ENCODE measurements at regions not wholly inside any gene's neighbourhood (a gene's known extent, or its start where the extent isn't known, plus 50 kb on each side); places are given as distances from the start of the nearest gene placed in this dataset.

DNA sequence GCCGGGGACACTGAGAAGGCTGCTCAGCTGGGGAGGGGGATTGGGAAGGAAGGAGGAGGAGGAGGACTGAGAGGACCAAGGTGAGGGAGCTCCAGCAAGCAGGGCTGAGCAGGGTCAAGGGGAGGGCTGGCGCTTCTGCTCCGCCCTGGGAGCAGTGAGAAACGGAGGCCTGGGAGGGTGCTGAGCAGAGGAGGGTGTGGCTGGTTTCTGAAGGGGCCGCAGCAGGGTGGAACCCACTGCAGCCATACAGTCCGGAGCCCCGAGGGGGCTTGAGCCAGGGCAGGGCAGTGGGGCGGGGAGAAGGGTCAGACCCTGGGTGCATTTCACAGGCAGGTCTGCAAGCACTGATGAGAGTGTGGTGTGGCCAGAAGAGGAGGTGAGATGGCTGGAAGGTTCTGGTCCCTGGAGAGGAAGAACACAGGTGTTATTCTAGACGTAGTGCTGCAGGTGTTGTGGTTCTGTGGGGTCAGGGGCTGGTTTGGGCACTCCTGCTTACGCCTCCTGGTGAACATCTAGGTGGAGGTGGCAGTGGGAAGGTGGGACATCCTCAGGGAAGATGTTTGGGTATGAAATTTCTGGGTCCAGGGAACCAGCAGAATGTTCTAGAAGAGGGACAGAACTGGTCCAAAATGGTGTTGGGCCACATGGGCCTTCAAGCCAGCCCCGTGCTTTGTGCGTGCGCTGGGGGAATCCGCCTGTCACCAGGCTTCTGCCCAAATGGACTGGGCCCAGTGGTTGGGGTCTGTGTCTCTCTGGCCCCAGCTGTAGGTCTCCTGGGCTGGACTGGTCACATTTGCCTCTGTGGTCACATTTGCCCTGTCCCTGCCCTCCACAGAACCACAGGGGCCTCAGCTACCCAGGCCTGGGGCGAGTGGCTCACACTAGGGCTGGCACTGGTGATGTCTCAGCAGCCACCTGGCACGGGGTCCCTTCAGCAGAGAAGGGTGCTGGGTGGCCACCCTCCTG is 714.7 kb downstream of the BRD1 start:
- DNase-seq (ENCODE audit: low spot score), result no peak

DNA sequence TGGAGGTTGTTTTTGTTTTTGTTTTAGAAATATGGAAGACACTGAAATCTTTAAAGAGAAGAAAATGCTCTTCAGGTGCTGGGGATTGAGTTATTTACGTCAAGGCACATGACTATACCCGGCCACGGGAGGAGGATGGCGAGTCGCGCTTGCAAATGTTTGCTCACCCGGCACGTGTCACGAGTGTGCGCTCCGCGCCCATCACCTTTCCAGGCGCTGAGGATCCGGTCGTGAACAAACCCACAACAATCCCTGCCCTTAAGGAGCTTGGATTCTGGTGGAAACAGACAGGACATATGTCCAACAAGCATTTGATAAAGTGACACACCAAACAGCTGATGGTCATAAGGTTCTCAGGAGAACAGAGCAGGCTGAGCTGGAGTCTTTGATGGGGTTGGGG is 715.5 kb downstream of the BRD1 start:
- no peak for DNase-seq (ENCODE audit: low spot score)

DNA sequence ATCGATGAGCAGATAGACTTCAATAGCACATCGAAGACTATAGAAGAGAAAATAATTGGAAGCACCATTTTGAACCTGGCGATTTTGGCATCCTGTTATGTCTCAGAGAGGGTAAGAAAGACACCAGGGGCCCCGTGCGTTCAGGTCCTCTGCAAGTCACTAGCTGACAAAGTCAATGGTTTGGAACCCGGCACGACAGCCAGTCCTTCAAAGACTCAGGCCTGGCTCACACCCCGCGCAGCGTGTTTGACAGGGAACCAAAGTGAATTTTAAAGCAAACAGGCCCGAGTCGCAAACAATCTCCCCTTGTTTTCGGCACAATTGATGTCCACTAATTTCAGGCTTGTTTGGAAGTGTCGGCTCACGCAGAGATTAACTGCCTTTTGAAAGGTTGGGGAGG is 716.6 kb downstream of the BRD1 start:
- DNase-seq (ENCODE audit: low spot score), result no peak

DNA sequence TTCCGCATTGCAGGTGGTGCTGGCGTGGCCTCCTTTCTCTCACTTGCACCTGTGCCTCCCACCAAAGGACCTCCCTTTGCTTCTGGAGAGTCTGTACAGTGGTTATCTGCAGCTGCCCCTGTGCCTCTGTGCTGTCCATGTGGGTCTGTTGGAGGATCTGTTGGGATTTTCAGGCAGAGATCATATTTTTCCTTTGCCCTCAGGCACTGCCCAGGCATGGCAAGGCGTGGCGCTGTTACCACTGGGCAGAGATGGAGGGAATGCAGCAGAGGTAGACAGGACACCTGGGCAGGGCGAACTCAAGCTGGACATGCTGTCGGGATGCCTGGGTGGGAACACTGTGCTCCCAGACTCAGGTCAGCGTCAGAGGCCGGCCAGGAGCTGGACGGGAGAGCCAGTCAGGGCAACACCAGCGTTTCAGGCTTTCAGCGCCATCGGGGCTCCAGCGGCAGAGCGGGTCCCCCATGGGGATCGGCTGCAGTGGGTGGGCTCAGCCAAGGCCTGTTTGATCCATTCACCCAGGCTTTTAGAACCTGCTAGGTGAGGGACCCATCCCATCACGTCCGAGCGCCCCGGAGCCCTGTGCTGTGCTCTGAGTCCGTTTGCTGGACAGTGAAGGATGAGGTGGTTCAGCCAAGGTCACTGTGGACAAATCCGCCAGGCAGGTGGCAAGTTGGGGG is 718.9 kb downstream of the BRD1 start:
- DNase-seq (ENCODE audit: low spot score), result no peak

DNA sequence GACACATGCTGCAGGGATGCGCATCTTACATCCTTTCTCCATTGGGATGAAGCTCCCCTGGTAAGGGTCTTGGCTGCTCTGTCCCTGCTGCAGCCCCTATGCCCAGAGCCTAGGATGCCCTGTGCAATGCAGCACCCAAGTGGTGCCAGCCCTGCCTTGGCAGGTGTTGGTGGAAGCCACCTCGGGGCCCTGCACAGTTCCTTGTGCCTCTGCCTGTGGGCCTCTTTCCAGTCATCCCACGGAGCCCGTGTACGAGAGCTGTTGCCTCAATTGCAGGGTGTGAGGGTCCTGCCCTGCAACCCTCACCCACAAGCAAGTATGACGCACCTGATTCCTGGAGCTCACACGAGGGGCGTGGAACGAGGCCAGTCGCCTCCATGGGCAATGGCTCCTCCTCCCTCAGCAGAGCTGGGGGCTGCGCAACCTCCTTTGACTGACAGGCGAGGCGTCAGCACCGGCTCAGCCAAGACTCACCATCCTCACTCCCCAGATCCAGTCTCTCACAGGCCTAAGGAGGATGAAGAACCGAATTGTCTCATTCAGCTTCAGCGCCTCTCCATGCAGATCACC is 719.6 kb downstream of the BRD1 start:
- no peak for DNase-seq (ENCODE audit: low spot score)

DNA sequence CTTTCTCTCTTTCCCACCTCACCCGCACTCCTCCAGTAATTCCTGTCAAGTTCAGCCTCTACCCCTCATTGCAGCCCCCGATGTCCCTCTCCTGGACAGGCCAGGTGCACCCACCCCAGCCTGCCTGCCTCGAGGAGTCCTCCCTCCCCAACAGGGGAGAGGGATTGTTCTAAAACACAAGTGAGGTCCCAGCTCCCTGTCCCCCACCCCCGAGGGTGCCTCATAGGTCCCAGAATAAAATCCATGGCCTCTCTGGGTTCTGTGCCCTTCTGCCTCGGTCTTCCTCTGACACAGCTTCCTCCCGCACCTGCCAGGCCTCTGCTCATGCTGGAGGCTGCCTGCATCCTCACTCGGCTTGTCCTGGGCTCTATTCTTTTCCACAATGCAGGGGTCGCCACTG is 720.1 kb downstream of the BRD1 start:
- no peak for DNase-seq (ENCODE audit: low spot score)

DNA sequence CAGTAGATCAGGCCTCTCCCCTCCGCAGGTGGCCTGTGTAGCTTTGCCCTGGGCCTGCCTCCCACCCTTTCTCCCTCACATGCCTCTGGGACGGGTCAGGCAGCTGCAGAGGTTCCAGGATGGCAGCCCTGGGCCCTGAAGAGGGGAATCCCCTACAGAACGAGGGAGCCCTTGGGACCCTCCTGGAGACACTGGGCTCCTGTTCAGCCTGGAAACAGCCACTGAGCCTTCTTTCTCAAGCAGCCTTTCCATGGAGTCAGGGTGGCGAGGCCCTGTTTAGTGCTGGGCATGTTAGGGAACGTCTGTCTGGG is 720.9 kb downstream of the BRD1 start:
- DNase-seq (ENCODE audit: low spot score), result no peak

DNA sequence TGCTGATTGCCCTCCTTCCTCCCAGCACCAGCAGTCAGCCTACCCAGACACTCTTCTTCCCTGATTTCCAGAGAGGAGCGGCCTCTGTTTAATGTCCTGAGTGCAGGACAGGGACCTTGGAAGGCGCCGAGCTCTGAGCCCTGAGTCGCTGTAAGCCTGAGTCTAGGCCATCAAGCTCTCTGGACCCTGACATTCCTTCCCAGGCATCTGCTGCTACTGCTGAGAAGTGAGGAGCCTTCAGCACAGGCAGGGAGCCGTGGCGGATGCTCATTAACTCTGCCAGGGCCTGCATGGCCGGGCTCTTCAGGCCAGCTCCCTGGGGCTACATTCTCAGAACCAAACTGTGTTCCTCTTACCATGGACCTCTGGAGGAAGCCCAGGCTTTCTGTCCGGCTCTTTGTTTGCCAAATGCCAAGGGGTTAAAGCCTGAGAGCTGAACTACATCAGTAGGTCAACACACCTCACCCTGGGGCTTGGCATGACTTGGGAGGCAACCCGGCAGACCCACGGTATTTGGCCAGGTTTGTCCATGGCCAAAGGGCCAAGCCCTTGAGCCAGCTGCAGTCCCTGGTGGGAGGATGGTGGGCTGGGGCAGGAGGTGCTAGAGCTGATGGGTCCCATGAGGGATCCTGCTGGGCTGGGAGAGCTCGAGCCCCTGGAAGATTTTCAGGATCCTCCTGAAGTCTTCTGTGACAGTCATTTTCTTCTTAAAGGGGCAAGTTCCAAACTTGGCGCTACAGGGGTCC is 721.4 kb downstream of the BRD1 start:
- no peak for DNase-seq (ENCODE audit: low spot score)

DNA sequence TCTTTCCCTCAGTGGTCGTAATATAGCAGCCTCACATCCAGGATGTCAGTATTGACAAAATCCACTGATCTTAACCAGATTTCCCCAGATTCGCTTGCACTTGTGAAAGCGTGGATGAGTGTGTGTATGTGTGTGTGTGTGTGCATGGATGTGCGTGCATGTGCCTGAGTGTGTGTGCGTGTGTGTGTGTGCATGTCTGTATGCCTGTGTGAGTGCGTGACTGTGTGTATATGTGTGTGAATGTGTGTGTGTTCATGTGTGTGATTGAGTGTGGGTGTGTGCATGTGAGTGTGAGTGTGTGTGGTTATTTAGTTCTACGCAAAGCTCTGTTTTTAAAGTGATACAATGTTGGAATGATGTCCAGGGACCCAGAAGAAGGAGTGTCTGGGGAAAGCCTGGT is 723.2 kb downstream of the BRD1 start:
- DNase-seq (ENCODE audit: low spot score), result no peak

DNA sequence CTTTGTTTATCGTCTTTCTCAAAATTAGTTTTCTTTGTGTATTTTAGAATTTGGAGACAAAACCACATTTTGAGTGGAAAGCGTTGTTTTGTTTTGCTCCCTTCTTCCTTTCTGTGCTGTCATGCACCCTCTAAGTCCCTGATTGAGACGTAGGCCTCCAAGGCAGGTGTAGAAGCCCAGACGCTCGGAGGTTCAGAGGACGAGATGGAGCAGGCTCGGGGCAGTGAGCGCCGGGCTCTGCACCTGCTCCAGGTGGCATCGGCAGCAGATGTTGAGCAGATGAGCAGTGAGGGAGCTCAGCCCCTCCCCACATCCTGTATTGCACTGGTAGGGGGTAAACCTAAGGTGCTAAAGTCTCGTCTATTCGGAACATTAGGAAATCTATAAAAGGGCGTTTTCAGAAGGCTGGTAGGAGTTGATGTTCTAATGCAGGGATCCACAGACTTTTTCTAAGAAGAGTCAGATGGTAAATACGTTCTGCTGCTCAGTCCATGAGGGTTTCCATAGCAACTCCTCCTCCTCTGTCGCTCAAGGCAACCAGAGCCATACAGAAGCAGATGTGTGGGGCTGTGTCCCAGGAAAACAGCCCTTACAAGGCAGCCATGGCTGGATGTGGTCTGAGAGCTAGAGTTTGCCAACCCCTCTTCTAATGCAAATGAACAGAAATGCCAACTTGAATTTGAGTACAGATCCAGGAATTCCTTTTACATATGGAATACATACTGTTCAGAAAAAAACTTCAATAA is 724.2 kb downstream of the BRD1 start:
- peak; percentile 22 for DNase-seq (ENCODE audit: low spot score)

DNA sequence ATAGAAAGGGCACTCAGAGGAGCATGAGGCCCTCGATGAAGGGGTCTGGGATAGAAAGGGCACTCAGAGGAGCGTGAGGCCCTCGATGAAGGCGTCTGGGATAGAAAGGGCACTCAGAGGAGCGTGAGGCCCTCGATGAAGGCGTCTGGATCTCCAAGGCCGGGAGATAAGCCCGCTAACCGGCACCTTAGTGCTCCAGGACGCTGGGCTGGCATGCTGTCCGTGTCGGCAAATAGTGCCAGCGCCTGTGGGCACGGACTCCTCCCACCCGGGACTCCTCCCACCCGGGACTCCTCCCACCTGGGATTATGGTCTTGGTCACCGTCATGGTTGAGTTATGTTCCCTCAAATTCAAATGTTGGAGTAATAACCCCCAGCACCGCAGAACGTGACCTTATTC is 725.3 kb downstream of the BRD1 start:
- DNase-seq (ENCODE audit: low spot score), result no peak

DNA sequence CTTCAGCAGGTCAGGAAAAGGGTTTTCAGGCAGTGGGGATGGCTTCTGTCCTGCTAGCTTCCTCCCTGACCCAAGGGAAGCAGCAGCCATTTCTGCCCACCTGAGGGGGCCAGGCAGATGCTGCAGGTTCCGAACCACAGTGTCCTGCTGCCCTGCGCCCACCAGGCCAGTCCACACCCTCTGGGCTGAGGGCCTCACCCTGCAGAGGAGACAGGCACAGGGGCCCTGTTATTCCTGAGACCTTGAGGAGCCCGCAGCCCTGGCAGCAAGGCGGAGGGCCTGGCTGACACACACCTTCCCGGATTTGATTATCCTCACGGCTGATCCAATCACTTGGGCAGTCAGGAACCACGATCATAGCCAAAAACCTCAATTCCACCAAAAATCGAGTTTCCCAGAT is 725.8 kb downstream of the BRD1 start:
- DNase-seq (ENCODE audit: low spot score), result no peak

DNA sequence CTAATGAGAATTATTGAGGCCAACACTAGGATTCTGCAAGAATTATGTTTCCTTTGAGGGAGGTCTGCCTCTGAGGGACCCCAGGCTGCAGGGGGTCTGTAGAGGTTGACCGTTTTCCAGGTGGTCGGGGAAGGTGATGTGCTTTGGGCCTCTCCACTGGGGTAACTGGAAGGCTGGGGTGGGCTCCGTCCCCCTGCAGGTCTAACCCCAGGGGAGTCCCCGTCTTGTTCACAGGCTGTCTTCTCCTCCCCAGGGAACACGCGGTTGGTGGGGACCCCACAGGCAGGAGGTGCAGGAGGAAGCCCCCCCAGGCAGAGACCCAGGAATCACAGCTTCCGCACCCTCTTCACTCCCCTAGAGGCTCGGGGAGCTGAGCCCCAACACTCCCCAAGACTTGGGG is 726.4 kb downstream of the BRD1 start:
- no peak for DNase-seq (ENCODE audit: low spot score)

DNA sequence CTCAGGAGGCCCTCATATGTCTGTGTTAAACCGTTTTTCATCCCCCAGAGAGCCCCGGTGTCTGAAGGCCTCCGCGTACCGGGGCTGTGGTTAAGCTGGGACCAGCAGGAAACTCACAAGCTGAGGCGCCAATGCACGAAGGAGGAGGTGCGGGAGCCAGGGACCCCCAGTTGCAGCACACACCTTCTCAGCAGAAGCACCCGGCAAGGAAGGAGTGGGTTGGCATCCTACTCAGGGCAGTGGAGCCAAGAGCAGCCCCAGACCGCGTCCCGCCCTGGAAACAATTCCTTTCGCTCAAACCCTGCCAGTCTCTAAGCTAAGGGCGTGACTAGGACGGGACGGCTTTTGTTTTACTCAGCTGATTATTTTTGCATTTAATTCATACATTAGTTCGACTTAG is 726.9 kb downstream of the BRD1 start:
- no peak for DNase-seq (ENCODE audit: low spot score)

DNA sequence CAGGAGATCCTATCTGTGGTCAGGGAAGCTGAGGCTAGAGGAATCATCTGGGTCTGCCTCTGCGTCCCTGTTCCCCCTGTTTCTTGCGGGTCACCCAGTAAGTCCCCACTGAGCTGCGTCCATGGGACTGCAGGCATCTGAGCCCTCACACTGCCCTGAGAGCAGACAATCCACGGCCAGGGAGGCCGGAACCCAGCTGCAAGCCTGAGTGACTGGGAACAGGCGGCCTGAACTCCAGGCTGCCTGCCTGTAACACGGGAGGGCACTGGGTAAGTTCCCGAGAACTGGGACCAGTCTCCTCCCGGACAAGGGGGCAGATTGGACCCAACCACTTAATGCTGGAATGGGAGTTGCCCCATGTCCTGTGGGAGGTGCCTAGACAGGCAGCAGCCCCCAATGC is 727.4 kb downstream of the BRD1 start:
- no peak for DNase-seq (ENCODE audit: low spot score)

DNA sequence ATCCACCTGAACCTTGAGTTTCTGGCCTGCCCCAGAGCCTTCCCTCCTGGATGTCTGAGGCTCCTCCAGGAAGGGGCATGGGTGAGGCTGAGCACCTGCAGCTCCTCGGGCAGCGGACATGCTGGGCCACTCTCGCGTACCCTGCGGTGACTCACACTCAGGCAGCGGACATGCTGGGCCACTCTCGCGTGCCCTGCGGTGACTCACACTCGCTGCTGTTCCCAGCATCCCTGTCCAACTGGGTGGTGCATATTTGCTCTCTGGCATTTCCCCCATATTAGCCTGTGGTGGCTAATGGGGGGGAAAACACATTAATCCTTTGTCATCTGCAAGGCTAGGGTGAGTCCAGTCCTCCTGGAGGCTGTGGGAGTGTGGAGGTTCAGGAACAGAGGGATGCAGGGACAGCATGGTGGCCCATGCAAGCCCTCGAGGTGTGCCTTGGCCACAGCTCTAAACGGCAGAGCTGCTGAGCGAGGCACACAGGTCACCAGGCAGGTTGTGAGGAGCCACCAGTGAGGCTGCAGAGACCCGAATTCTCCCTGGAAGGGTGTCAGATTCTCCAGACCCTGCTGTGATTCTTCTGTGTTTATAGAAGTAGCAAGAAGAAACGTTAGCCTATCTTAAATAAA is 728.1 kb downstream of the BRD1 start:
- DNase-seq (ENCODE audit: low spot score), result no peak

DNA sequence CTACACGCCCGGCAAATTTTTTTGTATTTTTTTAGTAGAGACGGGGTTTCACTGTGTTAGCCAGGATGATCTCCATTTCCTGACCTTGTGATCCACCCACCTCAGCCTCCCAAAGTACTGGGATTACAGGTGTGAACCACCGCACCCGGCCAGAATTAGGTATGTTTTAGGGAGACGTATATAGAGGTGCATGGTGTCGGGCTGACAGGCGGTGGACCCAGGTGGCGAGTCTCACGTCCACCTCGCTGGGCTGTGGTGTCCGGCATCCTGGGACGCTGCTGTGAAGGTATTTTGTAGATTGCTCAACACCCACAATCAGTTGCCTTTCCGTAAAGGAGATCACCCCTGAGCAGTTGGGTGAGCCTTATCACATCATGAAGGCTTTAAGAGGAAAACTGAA is 728.6 kb downstream of the BRD1 start:
- no peak for DNase-seq (ENCODE audit: low spot score)

DNA sequence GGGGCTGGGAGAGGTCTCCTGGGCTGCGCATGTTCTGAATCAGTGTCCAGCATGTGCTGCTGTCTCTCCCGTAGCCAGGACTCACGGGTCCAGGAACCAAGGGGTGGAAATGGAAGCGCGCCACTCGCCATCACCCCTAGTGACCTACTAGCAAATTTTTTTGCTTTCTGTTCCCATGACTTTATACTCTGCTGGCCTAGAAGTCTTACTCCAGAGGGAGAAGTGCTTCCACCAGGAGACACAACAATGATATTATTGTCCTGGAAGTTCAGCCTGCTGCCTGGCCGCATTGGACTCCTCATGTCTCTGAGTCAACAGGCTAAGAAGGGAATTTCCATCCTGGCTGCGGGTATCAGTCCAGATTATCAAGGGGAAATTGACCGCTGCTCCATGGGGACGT is 729.7 kb downstream of the BRD1 start:
- no peak for DNase-seq (ENCODE audit: low spot score)

DNA sequence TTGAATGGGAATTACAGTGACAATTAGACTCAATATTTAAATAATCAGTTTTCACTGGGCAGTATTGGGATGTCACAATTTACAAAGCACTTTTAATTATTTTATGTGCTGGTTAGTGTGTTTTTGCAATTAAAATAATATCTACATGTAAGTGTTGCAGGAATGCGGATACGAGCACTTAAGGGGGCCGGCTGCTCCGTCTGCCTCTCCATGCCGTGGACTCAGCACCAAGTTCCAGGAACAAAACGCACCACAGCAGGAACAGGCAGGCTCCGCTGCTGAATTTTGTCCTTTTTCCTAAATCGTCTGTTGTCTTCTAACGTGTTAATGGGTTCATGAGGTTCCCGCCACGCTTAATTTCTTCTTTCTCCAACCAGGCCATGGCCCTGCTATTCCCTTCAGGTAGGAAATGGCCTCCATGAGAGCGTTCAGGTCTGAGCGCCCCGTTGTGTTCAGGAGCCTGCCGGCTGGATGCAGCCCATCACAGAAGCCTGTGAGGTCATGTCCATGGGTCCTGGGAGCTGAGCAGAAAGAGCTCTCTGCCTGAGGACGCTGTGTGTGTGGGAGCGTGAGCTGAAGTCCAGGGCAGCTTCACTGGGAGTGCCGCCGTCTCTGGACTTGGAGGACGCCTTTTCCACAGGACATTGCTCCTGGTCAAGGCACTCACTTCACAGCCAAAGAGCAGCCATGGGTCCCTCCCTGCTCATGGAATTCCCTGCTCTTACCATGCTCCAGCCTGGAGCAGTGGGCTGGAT is 730.3 kb downstream of the BRD1 start:
- DNase-seq (ENCODE audit: low spot score), result no peak

DNA sequence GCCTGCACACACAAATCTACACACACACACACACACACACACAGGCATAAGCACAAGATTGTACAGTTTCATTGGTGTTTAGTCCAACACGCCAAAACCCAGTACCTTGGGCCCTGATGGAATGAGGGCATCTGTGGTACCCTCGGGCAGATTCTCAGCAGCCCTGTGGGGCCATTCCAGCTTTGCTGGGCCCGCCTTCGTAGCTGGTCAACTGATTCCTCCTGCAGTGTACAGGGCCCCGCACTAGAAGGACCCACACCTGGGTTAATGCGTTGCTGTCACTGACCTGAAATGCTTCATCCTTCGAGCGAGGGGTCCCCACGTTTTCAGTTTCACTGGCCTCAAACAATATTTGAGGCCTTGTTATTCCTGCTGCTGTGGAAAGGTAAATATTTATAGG is 731.2 kb downstream of the BRD1 start:
- DNase-seq (ENCODE audit: low spot score), result no peak

DNA sequence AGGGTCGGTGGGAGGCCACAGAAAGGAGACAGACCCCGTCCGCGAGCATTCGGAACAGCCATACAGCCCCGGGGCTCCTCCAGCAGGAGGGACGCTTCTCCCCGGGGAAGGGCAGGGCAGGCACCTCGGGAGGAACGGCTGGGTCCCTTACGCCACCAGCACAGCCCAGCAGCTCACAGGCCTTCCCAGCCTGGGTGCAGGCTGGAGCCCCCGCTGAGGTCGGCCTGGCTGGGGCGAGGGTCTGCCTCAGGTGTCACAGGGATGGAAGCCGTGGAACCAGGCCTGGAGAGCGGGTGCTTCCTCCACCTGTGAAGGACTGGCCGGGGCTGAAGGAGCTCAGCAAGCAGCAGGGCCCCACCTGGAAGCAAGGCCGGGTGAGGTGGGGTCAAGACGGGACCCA is 732.3 kb downstream of the BRD1 start:
- no peak for DNase-seq (ENCODE audit: low spot score)

All from putamen (tissue), 1 donor.